Neural cell (in vitro differentiated cells): ENCODE measurements at regions not wholly inside any gene's neighbourhood (a gene's known extent, or its start where the extent isn't known, plus 50 kb on each side); places are given as distances from the start of the nearest gene placed in this dataset.
"Not testable (repeated sequence)": the region's sequence is repeated elsewhere in the genome, so short reads cannot be mapped to it uniquely, and the experiment has no call there.

Experiments
- H2AFZ ChIP-seq: fragments of 200-600, 300-800 bp; sonication (generic), shearing (Covaris generic); 2 replicates; pipeline ENCODE4 v1.6.0; 2014; ENCODE audit warnings: low read depth, mild to moderate bottlenecking, antibody characterized with exemption, low read length, moderate library complexity
- H3F3A ChIP-seq: fragments of 200-600 bp; shearing (Covaris generic); 2 replicates; pipeline ENCODE4 v1.6.1; 2016; ENCODE audit warnings: mild to moderate bottlenecking, moderate library complexity, mixed read lengths, antibody characterized with exemption, low read length; ENCODE audit not compliant: insufficient read depth, poor library complexity, severe bottlenecking
- H3K27ac ChIP-seq: fragments of 200-600, 300-800 bp; sonication (generic), shearing (Covaris generic); 2 replicates; pipeline ENCODE4 v1.5.1; 2014; ENCODE audit warnings: mild to moderate bottlenecking, low read length, moderate library complexity
- H3K27me3 ChIP-seq: fragments of 300-800, 200-600 bp; sonication (generic), shearing (Covaris generic); 2 replicates; pipeline ENCODE4 v1.6.0; 2014; ENCODE audit warnings: mild to moderate bottlenecking, low read depth, low read length, moderate library complexity; ENCODE audit not compliant: insufficient read depth
- H3K36me3 ChIP-seq: fragments of 300-800, 200-600 bp; sonication (generic), shearing (Covaris generic); 2 replicates; pipeline ENCODE4 v1.5.1; 2014; ENCODE audit warnings: mild to moderate bottlenecking, antibody characterized with exemption, low read length, moderate library complexity; ENCODE audit not compliant: insufficient read depth
- H3K4me2 ChIP-seq: fragments of 300-800, 200-600 bp; sonication (generic), shearing (Covaris generic); 2 replicates; pipeline ENCODE4 v1.6.0; 2014; ENCODE audit warnings: mild to moderate bottlenecking, low read length
- H3K4me3 ChIP-seq: fragments of 300-800, 200-600 bp; sonication (generic), shearing (Covaris generic); 2 replicates; pipeline ENCODE4 v1.5.1; 2014; ENCODE audit warnings: mild to moderate bottlenecking, low read length, moderate library complexity
- H3K79me2 ChIP-seq: fragments of 200-600 bp; shearing (Covaris generic); replicated peaks from 2 replicates; pipeline ENCODE4 v1.6.0; 2014; ENCODE audit warnings: mild to moderate bottlenecking, low read length, moderate library complexity; ENCODE audit not compliant: insufficient read depth
- H3K9ac ChIP-seq: fragments of 300-800, 200-600 bp; sonication (generic), shearing (Covaris generic); 2 replicates; pipeline ENCODE4 v1.6.1; 2016; ENCODE audit warnings: mild to moderate bottlenecking, low read length, mixed read lengths
- H3K9me2 ChIP-seq: fragments of 200-600 bp; shearing (Covaris generic); 2 replicates; pipeline ENCODE4 v1.6.1; 2016; ENCODE audit warnings: mild to moderate bottlenecking, low read length, mixed read lengths; ENCODE audit not compliant: insufficient read depth
- H3K9me3 ChIP-seq: fragments of 200-600, 300-800 bp; sonication (generic), shearing (Covaris generic); 2 replicates; pipeline ENCODE4 v1.6.1; 2016; ENCODE audit warnings: mild to moderate bottlenecking, mixed run types, low read length, moderate library complexity, mixed read lengths
- H4K20me1 ChIP-seq: fragments of 200-600 bp; shearing (Covaris generic); 2 replicates; pipeline ENCODE4 v1.6.1; 2016; ENCODE audit warnings: mild to moderate bottlenecking, mixed run types; ENCODE audit not compliant: insufficient read depth
- EP300 ChIP-seq: fragments of 450-650 bp; conservative IDR thresholded peaks from 2 replicates; pipeline ENCODE4 v1.6.1; 2014; ENCODE audit warnings: antibody characterized with exemption, mild to moderate bottlenecking, moderate library complexity; ENCODE audit not compliant: poor library complexity, severe bottlenecking
- EZH2 ChIP-seq: fragments of 200-600, 300-800 bp; shearing (Covaris generic), sonication (generic); IDR thresholded peaks from 2 replicates; pipeline ENCODE4 v1.6.1; 2014; ENCODE audit warnings: antibody characterized with exemption, low read length, borderline replicate concordance, mild to moderate bottlenecking; ENCODE audit not compliant: insufficient read depth, poor library complexity, severe bottlenecking
- MXI1 ChIP-seq: fragments of 450-650 bp; conservative IDR thresholded peaks from 2 replicates; pipeline ENCODE4 v1.6.1; 2014; ENCODE audit warnings: antibody characterized with exemption, mild to moderate bottlenecking; ENCODE audit not compliant: poor library complexity, severe bottlenecking
- POLR2AphosphoS5 ChIP-seq: IDR thresholded peaks from 2 replicates; pipeline ENCODE4 v1.6.1; 2012
- RAD21 ChIP-seq: fragments of 450-650 bp; conservative IDR thresholded peaks from 2 replicates; pipeline ENCODE4 v1.6.1; 2014; ENCODE audit warnings: antibody characterized with exemption, mild to moderate bottlenecking, moderate library complexity
- SMC3 ChIP-seq: fragments of 450-650 bp; conservative IDR thresholded peaks from 2 replicates; pipeline ENCODE4 v1.6.1; 2014; ENCODE audit warnings: antibody characterized with exemption, mild to moderate bottlenecking, moderate library complexity; ENCODE audit not compliant: poor library complexity
- TAF1 ChIP-seq: IDR thresholded peaks from 2 replicates; pipeline ENCODE4 v1.6.1; 2012; ENCODE audit warnings: low read depth
- TF ChIP-seq, protein P1 (sequence below): IDR thresholded peaks from 2 replicates; pipeline ENCODE4 v1.6.1; 2012; ENCODE audit warnings: borderline replicate concordance
- TF ChIP-seq, protein P2 (sequence below): fragments of 450-650 bp; IDR thresholded peaks from 2 replicates; pipeline ENCODE4 v1.5.1; 2014; ENCODE audit warnings: antibody characterized with exemption, mild to moderate bottlenecking, moderate library complexity; ENCODE audit not compliant: poor library complexity, severe bottlenecking

DNA sequence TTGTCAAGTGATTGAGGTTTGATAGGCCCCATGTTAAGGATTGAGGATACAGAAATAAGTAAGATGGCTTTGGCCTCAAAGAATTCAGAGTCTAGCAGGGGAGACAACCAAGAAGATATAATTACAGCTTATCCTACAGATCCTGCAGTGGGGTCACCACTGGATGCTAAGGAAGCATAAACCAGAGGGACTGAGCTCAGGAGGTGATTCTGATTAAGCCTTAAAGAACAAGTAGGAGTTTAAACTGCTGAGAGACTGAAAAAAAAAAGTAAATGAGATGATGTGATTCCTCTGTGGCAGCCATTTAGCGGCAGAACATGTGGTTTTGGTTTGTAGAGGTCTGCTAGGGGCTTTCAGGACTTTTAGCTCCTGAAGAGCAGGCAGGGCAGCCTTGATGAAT lies 72.1 kb upstream of the ROPN1 start:
- Histone ChIP-seq H3K27me3 (no peaks in the 10 kb centered on the region), H3K27ac (no peak overlapping the region), H3K36me3 (no peaks in the 10 kb centered on the region), H3K9me3 (no peaks in the 10 kb centered on the region), H3K79me2 (peaks cover 68% of the 10 kb centered on the region), H3F3A (no peaks in the 10 kb centered on the region), H3K9ac (no peak overlapping the region), H3K4me3 (no peak overlapping the region), H4K20me1 (peaks cover 9% of the 10 kb centered on the region), H3K4me2 (no peak overlapping the region), H3K9me2 (no peaks in the 10 kb centered on the region), H2AFZ (no peak overlapping the region)
- TF ChIP-seq SMC3 (no peak), EP300 (no peak), TAF1 (no peak), POLR2AphosphoS5 (no peak), MXI1 (no peak), EZH2 (no peak), RAD21 (no peak)
- TF ChIP-seq, protein P1, sequence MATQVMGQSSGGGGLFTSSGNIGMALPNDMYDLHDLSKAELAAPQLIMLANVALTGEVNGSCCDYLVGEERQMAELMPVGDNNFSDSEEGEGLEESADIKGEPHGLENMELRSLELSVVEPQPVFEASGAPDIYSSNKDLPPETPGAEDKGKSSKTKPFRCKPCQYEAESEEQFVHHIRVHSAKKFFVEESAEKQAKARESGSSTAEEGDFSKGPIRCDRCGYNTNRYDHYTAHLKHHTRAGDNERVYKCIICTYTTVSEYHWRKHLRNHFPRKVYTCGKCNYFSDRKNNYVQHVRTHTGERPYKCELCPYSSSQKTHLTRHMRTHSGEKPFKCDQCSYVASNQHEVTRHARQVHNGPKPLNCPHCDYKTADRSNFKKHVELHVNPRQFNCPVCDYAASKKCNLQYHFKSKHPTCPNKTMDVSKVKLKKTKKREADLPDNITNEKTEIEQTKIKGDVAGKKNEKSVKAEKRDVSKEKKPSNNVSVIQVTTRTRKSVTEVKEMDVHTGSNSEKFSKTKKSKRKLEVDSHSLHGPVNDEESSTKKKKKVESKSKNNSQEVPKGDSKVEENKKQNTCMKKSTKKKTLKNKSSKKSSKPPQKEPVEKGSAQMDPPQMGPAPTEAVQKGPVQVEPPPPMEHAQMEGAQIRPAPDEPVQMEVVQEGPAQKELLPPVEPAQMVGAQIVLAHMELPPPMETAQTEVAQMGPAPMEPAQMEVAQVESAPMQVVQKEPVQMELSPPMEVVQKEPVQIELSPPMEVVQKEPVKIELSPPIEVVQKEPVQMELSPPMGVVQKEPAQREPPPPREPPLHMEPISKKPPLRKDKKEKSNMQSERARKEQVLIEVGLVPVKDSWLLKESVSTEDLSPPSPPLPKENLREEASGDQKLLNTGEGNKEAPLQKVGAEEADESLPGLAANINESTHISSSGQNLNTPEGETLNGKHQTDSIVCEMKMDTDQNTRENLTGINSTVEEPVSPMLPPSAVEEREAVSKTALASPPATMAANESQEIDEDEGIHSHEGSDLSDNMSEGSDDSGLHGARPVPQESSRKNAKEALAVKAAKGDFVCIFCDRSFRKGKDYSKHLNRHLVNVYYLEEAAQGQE, result no peak
- TF ChIP-seq, protein P2, sequence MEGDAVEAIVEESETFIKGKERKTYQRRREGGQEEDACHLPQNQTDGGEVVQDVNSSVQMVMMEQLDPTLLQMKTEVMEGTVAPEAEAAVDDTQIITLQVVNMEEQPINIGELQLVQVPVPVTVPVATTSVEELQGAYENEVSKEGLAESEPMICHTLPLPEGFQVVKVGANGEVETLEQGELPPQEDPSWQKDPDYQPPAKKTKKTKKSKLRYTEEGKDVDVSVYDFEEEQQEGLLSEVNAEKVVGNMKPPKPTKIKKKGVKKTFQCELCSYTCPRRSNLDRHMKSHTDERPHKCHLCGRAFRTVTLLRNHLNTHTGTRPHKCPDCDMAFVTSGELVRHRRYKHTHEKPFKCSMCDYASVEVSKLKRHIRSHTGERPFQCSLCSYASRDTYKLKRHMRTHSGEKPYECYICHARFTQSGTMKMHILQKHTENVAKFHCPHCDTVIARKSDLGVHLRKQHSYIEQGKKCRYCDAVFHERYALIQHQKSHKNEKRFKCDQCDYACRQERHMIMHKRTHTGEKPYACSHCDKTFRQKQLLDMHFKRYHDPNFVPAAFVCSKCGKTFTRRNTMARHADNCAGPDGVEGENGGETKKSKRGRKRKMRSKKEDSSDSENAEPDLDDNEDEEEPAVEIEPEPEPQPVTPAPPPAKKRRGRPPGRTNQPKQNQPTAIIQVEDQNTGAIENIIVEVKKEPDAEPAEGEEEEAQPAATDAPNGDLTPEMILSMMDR, result no peak

DNA sequence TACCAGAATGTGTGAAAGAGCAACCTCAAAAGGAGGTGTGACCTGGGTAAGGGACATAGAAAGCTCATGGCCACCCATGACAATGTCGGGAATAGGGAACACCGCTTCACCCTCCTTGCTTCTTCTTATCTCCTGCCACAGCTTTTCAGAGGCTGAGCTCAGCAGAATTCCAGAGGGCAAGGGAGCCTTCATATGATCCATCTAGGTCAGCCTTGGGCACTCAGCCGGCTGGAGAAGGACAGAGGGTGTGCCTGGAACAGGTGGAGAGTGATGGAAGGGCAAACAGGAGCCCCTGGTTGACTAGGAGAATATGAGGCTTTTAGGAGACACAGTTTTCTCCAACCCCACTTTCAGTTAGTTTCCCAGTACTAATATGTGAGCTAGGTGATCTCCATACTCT lies 74.6 kb upstream of the ROPN1 start:
- not testable (repeated sequence) for H3K9ac ChIP-seq, H3K36me3 ChIP-seq, H3K27ac ChIP-seq, H3K4me3 ChIP-seq, H3K9me3 ChIP-seq, H4K20me1 ChIP-seq, H3K27me3 ChIP-seq, H2AFZ ChIP-seq, H3F3A ChIP-seq, H3K9me2 ChIP-seq, H3K4me2 ChIP-seq
- H3K79me2 ChIP-seq, result peaks cover 55% of the 10 kb centered on the region

DNA sequence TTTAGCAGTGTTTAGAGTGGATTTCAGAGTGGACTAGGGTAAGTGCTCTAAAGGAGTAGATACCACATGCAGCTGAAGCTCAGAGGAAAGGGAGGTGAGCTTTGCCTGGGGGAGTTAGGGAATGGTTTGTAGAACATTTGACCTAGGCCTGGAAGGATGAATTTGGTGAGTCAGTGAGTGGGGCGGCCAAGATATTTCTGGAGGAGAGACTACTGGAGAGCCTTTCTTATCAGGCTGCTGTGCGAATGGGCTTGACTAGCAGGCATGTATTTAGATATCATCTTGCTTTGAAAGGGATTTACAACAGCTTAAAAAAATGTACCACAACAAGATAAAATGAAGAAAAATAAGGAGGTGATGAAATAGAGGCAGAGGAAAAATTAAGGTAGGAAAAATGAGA lies 77.8 kb upstream of the ROPN1 start:
- H3K36me3 ChIP-seq, H3K4me3 ChIP-seq, H3K9me2 ChIP-seq, H3K9me3 ChIP-seq, H3K9ac ChIP-seq, H2AFZ ChIP-seq, H4K20me1 ChIP-seq, H3K4me2 ChIP-seq, H3F3A ChIP-seq, H3K27ac ChIP-seq, H3K27me3 ChIP-seq: not testable (repeated sequence)
- peaks cover 47% of the 10 kb centered on the region for H3K79me2 ChIP-seq

DNA sequence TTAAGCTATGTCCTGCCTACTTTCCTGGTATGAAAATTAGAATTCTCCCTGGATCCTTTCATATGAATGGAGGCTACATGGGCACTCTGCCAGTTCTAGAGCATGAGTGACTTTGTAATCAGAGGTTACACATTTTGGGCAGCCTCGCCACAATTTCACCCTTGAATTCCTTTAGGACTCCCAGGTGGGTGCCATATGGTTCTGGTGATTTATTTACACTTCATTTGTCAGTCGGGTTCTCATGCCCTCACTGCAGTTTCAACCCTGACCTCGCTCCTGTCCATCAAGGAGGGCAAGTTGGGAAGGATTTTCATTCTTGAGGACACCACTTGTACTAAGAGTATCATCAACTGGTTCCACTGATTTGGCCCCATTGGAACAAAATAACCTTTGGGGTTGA lies 83.2 kb upstream of the ROPN1 start:
- not testable (repeated sequence) for H2AFZ ChIP-seq, H3K9me3 ChIP-seq, H3K4me3 ChIP-seq, H3K9ac ChIP-seq, H3K27me3 ChIP-seq, H3K27ac ChIP-seq, H3K36me3 ChIP-seq, H3K9me2 ChIP-seq, H3F3A ChIP-seq, H3K4me2 ChIP-seq
- Histone ChIP-seq H3K79me2 (peaks cover 58% of the 10 kb centered on the region), H4K20me1 (peaks cover 11% of the 10 kb centered on the region)
